ENCODE measurements at regions not wholly inside any gene's neighbourhood (a gene's known extent, or its start where the extent isn't known, plus 50 kb on each side); places are given as distances from the start of the nearest gene placed in this dataset.

DNA sequence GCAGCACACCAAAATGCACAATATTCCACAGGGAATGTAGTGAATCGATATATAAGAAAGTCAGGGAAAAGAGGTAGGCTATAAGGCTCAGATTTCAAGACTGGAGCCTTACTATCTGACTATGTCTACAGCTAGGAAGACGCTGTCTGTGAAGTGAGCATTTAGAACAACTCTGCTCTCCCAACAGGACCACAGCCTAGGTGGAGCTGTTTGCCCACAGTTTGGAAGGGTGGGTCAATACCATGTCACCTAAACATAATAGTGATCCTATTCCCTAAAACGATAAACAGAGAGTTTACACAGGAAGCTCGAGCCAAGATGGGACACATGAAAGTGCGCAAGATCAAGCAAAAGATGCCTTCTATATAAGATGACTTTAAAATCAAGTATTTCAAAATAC lies 2486.0 kb upstream of the PCDH20 start:
- TF ChIP-seq, protein P1, sequence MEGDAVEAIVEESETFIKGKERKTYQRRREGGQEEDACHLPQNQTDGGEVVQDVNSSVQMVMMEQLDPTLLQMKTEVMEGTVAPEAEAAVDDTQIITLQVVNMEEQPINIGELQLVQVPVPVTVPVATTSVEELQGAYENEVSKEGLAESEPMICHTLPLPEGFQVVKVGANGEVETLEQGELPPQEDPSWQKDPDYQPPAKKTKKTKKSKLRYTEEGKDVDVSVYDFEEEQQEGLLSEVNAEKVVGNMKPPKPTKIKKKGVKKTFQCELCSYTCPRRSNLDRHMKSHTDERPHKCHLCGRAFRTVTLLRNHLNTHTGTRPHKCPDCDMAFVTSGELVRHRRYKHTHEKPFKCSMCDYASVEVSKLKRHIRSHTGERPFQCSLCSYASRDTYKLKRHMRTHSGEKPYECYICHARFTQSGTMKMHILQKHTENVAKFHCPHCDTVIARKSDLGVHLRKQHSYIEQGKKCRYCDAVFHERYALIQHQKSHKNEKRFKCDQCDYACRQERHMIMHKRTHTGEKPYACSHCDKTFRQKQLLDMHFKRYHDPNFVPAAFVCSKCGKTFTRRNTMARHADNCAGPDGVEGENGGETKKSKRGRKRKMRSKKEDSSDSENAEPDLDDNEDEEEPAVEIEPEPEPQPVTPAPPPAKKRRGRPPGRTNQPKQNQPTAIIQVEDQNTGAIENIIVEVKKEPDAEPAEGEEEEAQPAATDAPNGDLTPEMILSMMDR (IDR thresholded peaks at IDR 0.05; ENCODE audit: insufficient read depth, low read depth, low read length, missing control alignments) = no peak
- H3K4me3 ChIP-seq (ENCODE audit: low read length) = no peak overlapping the region
- DNase-seq (ENCODE audit: low read depth) = no peak

DNA sequence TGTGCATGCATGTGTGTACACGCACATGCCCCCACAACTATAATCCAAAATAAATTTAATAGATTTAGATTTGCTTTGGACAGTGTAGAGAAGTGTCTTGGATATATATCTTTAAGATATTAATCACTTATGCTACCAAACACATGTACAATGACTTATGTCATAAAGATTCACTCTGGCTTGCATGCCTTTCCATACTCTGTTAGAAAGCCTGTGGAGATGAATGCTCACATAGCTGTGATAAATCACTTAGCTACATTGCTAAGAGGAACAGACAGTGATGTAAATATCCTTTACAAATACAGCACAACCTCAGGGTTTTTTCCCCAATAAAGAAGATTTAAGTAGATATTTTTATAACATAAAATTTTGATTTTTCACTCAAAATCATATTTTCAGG lies 2484.8 kb upstream of the PCDH20 start:
- no peak for DNase-seq (ENCODE audit: low read depth)
- no peak overlapping the region for H3K4me3 ChIP-seq (ENCODE audit: low read length)
- TF ChIP-seq, protein P1 (IDR thresholded peaks at IDR 0.05; ENCODE audit: insufficient read depth, low read depth, low read length, missing control alignments) = no peak

DNA sequence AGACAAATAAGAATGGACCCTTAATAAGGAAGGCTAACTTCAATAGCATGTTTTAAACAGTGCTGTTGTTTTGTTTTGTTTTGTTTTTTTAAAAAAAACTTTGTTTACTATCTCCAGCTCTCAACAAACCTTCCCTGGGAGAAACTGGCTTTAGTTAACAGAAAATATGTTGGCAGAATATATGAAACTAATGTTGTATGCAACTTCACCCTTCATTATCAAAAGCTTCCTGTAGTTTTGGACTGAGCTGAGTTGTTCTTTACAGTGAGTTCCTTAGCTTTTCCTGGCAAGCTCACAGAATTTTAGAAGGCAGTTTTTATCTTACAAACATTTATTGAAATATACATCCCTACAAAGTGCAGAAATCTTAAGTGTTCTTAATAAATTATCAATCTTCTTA lies 2480.7 kb upstream of the PCDH20 start:
- H3K4me3 ChIP-seq (ENCODE audit: low read length) = no peak overlapping the region
- TF ChIP-seq, protein P1 (IDR thresholded peaks at IDR 0.05; ENCODE audit: insufficient read depth, low read depth, low read length, missing control alignments) = no peak
- DNase-seq (ENCODE audit: low read depth) = no peak

DNA sequence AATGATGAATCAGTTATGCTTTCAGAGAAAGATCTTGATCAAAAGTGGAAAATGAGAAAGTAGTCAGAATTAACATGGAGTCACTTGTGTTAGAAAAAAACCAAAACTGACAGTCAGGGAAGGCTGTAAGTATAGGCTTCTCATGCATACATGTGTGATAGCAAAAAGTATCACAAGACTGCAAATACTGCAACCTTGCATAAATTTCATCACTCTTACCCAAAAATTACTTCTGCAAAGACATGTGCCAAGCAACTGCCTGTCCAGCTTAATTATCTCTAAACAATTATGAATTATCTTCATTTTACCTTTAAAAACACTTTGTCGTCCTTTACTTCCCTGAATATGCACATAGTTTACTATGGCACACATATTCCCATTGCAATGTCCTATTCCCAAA lies 2466.4 kb upstream of the PCDH20 start:
- TF ChIP-seq, protein P1 (IDR thresholded peaks at IDR 0.05; ENCODE audit: insufficient read depth, low read depth, low read length, missing control alignments) = no peak
- no peak for DNase-seq (ENCODE audit: low read depth)
- no peak overlapping the region for H3K4me3 ChIP-seq (ENCODE audit: low read length)

DNA sequence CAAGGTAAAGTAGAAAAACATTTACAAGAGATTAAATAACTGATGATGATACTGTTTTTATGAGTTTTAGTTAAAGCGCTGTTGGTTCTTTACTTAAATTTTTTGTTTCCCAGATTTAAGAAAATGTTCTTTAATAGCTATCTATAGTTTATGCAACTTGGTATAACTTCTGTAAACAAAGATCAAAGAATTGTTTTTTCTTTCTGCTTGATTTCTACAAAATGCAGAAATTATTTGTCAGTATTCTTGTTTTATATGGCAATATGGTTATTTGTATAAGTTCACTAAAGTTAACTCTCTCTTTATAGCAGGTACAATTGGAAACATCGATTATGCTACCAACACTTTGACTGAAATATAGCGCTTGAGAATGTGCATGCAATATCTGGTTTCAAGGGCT lies 2465.1 kb upstream of the PCDH20 start:
- no peak overlapping the region for H3K4me3 ChIP-seq (ENCODE audit: low read length)
- no peak for DNase-seq (ENCODE audit: low read depth)
- TF ChIP-seq, protein P1 (IDR thresholded peaks at IDR 0.05; ENCODE audit: insufficient read depth, low read depth, low read length, missing control alignments) = no peak

DNA sequence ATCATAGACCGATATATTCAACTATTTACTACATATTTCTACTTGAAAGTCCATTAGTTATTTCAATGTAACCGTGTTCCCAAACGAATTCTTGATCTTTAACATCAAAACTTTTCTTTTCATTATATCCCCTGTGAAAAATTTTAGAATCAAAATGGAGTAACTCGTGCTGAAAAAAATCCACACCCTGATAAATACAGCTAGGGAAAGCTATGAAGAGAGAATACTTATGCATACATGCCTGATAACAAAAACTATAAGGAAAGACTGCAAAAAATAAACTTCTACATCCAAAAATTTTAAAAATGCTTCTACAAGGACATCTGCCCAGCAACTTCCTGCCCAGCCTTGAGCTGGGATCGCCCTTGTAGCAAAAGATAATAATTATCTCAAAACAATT lies 2458.3 kb upstream of the PCDH20 start:
- TF ChIP-seq, protein P1 (IDR thresholded peaks at IDR 0.05; ENCODE audit: insufficient read depth, low read depth, low read length, missing control alignments) = no peak
- H3K4me3 ChIP-seq (ENCODE audit: low read length) = no peak overlapping the region
- DNase-seq (ENCODE audit: low read depth) = no peak

DNA sequence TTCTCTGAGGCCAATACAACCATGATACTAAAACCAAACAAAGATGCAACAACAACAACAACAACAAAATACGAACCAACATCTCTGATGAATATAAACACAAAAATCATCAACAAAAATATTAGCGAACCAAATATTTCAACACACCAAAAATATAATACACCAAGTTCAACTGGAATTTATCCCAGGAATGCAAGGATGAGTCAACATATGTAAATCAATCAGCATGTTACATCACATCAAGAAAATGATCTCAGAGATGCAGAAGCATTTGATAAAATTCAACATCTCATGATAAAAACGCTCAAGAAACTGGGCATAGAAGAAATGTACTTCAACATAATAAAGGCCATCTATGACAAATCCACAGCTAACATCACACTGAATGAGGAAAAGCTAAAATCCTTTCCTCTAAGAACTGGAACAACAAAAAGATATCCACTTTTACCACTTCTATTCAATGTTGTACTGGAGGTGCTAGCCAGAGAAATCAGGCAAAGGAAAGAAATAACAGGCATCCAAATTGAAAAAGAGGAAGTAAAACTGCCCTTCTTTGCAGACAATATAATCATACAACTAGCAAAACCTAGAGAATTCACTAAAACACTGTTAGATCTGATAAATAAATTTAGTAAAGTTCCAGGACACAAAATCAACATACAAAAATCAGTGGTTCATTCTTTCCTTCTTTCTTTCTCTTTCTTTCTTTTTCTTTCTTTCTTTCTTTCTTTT lies 2448.7 kb upstream of the PCDH20 start:
- DNase-seq (ENCODE audit: low read depth) = no peak
- TF ChIP-seq, protein P1 (IDR thresholded peaks at IDR 0.05; ENCODE audit: insufficient read depth, low read depth, low read length, missing control alignments) = no peak

More for the DNA sequence above, 2448.7 kb upstream of the PCDH20 start:
- no peak overlapping the region for H3K4me3 ChIP-seq (ENCODE audit: low read length)

Data from epithelial cell of esophagus (primary cell).